ENCODE measurements at regions not wholly inside any gene's neighbourhood (a gene's known extent, or its start where the extent isn't known, plus 50 kb on each side); places are given as distances from the start of the nearest gene placed in this dataset.

DNA sequence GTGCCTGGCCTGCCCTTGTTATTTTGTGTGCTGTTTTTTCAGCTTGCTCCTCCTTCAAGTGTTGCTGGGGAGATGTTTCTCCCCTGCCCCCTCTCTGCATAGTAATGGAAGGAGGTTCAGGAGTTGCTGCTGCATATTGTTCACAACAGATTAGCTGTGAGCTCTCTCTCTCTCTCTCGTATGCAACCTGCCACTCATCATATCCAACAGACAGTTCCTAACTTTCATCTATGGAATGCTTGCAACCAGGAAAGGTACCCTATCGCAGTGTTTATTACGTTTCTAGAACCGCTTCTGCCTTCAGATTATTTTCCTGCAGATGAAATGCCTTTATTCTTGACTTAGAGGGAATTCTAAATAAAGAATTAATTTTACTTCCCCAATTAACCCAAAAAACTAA is 372.9 kb downstream of the RMST start:
- Histone ChIP-seq H4K20me1 (ENCODE audit: insufficient read depth) (no peaks in the 10 kb centered on the region), H3K9me2 (no peaks in the 10 kb centered on the region), H3K9me3 (no peaks in the 10 kb centered on the region), H3K27me3 (ENCODE audit: insufficient read depth) (no peaks in the 10 kb centered on the region), H3F3A (replicated peaks; ENCODE audit: insufficient read depth) (no peaks in the 10 kb centered on the region), H3K79me2 (ENCODE audit: insufficient read depth) (no peaks in the 10 kb centered on the region), H3K9ac (no peak overlapping the region), H3K4me2 (no peak overlapping the region), H3K27ac (ENCODE audit: low read depth in 2 of 2, low read length in 1 of 2) (no peak overlapping the region), H3K36me3 (replicated peaks in 1 of 2; ENCODE audit: control insufficient read depth in 1 of 2, insufficient read depth in 2 of 2, low read length in 1 of 2) (no peaks in the 10 kb centered on the region), H2AFZ (ENCODE audit: low read depth) (no peak overlapping the region), H3K4me3 (ENCODE audit: low read depth in 2 of 2, low read length in 1 of 2) (no peak overlapping the region), H3K4me1 (ENCODE audit: control insufficient read depth in 1 of 2, insufficient read depth in 2 of 2, low read depth in 1 of 2, low read length in 1 of 2) (no peaks in the 10 kb centered on the region)
- POLR2A ChIA-PET: no interaction called here
- CTCF ChIA-PET: no interaction called here
- no peak for TF ChIP-seq RAD21 (IDR thresholded peaks at IDR 0.05; ENCODE audit: low read length)
- TF ChIP-seq, protein P1, sequence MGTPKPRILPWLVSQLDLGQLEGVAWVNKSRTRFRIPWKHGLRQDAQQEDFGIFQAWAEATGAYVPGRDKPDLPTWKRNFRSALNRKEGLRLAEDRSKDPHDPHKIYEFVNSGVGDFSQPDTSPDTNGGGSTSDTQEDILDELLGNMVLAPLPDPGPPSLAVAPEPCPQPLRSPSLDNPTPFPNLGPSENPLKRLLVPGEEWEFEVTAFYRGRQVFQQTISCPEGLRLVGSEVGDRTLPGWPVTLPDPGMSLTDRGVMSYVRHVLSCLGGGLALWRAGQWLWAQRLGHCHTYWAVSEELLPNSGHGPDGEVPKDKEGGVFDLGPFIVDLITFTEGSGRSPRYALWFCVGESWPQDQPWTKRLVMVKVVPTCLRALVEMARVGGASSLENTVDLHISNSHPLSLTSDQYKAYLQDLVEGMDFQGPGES (IDR thresholded peaks at IDR 0.05; ENCODE audit: low read depth, low read length): no peak
- no peak for TF ChIP-seq NFIC (IDR thresholded peaks at IDR 0.05; ENCODE audit: borderline replicate concordance)
- TF ChIP-seq FOXJ3 (CRISPR knock-in tag; IDR thresholded peaks at IDR 0.05): no peak
- no peak for TF ChIP-seq JUND (IDR thresholded peaks at IDR 0.05)
- 61% methylated on average over 4 of the region's 4 CpGs for WGBS (ENCODE audit: low lambda C conversion rate)
- DNase-seq: no peak

DNA sequence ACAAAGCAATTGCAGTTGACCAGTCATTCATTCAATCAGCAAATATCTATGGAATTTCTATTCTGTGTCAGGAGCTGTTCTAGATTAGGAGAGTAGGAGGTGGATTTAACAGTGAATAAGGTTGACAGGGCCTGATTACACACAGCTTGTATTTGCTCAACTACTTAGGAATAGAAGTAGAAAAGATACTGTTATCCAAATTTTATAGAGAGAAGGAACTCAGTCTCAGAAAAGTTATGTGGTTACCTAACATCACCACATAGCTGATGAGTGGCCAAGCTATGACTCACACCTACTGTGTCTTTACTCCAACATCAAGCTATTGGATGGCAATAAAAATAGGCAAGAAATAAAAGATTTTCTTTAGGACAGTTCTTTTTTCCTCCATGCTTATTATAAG is 374.8 kb downstream of the RMST start:
- Histone ChIP-seq H2AFZ (ENCODE audit: low read depth) (no peak overlapping the region), H3K9ac (no peak overlapping the region), H3F3A (replicated peaks; ENCODE audit: insufficient read depth) (no peaks in the 10 kb centered on the region), H3K27ac (ENCODE audit: low read depth in 2 of 2, low read length in 1 of 2) (no peak overlapping the region), H3K4me2 (no peak overlapping the region), H3K27me3 (ENCODE audit: insufficient read depth) (no peaks in the 10 kb centered on the region), H3K79me2 (ENCODE audit: insufficient read depth) (no peaks in the 10 kb centered on the region), H3K9me2 (peaks cover 4% of the 10 kb centered on the region), H3K36me3 (replicated peaks in 1 of 2; ENCODE audit: control insufficient read depth in 1 of 2, insufficient read depth in 2 of 2, low read length in 1 of 2) (no peaks in the 10 kb centered on the region), H3K4me3 (ENCODE audit: low read depth in 2 of 2, low read length in 1 of 2) (no peak overlapping the region), H4K20me1 (ENCODE audit: insufficient read depth) (no peaks in the 10 kb centered on the region), H3K4me1 (ENCODE audit: control insufficient read depth in 1 of 2, insufficient read depth in 2 of 2, low read depth in 1 of 2, low read length in 1 of 2) (no peaks in the 10 kb centered on the region), H3K9me3 (no peaks in the 10 kb centered on the region)
- CTCF ChIA-PET: no interaction called here
- TF ChIP-seq SIN3A (IDR thresholded peaks at IDR 0.05; ENCODE audit: borderline replicate concordance, low read depth, low read length): no peak
- no peak for TF ChIP-seq TEAD4 (IDR thresholded peaks at IDR 0.05; ENCODE audit: borderline replicate concordance, insufficient read depth)
- no peak for TF ChIP-seq NFIC (IDR thresholded peaks at IDR 0.05; ENCODE audit: borderline replicate concordance)
- TF ChIP-seq, protein P2, sequence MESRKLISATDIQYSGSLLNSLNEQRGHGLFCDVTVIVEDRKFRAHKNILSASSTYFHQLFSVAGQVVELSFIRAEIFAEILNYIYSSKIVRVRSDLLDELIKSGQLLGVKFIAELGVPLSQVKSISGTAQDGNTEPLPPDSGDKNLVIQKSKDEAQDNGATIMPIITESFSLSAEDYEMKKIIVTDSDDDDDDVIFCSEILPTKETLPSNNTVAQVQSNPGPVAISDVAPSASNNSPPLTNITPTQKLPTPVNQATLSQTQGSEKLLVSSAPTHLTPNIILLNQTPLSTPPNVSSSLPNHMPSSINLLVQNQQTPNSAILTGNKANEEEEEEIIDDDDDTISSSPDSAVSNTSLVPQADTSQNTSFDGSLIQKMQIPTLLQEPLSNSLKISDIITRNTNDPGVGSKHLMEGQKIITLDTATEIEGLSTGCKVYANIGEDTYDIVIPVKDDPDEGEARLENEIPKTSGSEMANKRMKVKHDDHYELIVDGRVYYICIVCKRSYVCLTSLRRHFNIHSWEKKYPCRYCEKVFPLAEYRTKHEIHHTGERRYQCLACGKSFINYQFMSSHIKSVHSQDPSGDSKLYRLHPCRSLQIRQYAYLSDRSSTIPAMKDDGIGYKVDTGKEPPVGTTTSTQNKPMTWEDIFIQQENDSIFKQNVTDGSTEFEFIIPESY (IDR thresholded peaks at IDR 0.05; ENCODE audit: borderline replicate concordance, low read depth): no peak
- TF ChIP-seq MXI1 (IDR thresholded peaks at IDR 0.05; ENCODE audit: low read depth, low read length): no peak
- TF ChIP-seq RXRA (IDR thresholded peaks at IDR 0.05; ENCODE audit: borderline replicate concordance, low read depth): no peak
- POLR2A ChIA-PET: no interaction called here
- DNase-seq: no peak

DNA sequence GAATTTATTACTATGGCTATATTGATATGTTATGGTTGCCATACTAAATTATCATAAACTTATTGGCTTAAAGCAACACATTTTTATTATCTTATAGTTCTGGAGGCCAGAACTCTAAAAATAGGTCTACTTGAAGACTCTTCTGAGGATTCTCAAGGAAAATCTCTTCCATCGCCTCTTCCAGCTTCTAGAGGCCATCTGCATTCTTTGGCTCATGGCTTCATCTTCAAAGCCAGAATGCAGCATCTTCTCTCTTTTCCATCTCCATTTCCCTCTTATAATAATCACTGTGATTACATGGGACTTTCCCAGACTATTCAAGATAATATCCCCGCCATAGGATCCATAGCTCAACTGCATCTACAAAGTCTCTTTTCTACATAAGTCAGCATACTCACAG is 385.4 kb downstream of the RMST start:
- POLR2A ChIA-PET: no interaction called here
- no peak overlapping the region for H3K9ac ChIP-seq
- no peaks in the 10 kb centered on the region for H3K9me2 ChIP-seq
- DNase-seq: no peak
- CTCF ChIA-PET: no interaction called here
- no peak for TF ChIP-seq EP300 (IDR thresholded peaks at IDR 0.05; ENCODE audit: borderline replicate concordance in 1 of 2, low read depth in 1 of 2, low read length in 1 of 2)
- TF ChIP-seq, protein P1 (IDR thresholded peaks at IDR 0.05; ENCODE audit: low read depth, low read length): no peak
- TF ChIP-seq NRF1 (IDR thresholded peaks at IDR 0.05; ENCODE audit: low read depth, low read length): no peak
- TF ChIP-seq, protein P3, sequence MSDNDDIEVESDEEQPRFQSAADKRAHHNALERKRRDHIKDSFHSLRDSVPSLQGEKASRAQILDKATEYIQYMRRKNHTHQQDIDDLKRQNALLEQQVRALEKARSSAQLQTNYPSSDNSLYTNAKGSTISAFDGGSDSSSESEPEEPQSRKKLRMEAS (IDR thresholded peaks at IDR 0.05; ENCODE audit: low read depth): no peak
- TF ChIP-seq TAF1 (IDR thresholded peaks at IDR 0.05; ENCODE audit: borderline replicate concordance, low read depth, low read length): no peak
- H3K9me3 ChIP-seq: no peaks in the 10 kb centered on the region
- H3K4me2 ChIP-seq: no peak overlapping the region
- H3K27ac ChIP-seq (ENCODE audit: low read depth in 2 of 2, low read length in 1 of 2): no peak overlapping the region
- no peaks in the 10 kb centered on the region for H3K36me3 ChIP-seq (replicated peaks in 1 of 2; ENCODE audit: control insufficient read depth in 1 of 2, insufficient read depth in 2 of 2, low read length in 1 of 2)
- WGBS (ENCODE audit: low lambda C conversion rate): 31% methylated on average over 2 of the region's 2 CpGs
- no peaks in the 10 kb centered on the region for H3K79me2 ChIP-seq (ENCODE audit: insufficient read depth)
- no peak overlapping the region for H3K4me3 ChIP-seq (ENCODE audit: low read depth in 2 of 2, low read length in 1 of 2)
- no peak overlapping the region for H2AFZ ChIP-seq (ENCODE audit: low read depth)
- no peaks in the 10 kb centered on the region for H3K27me3 ChIP-seq (ENCODE audit: insufficient read depth)
- H4K20me1 ChIP-seq (ENCODE audit: insufficient read depth): no peaks in the 10 kb centered on the region
- H3F3A ChIP-seq (replicated peaks; ENCODE audit: insufficient read depth): no peaks in the 10 kb centered on the region
- H3K4me1 ChIP-seq (ENCODE audit: control insufficient read depth in 1 of 2, insufficient read depth in 2 of 2, low read depth in 1 of 2, low read length in 1 of 2): no peaks in the 10 kb centered on the region

All from SK-N-SH (cell line).